IPS DF 19.7 (cell line): ENCODE measurements at regions not wholly inside any gene's neighbourhood (a gene's known extent, or its start where the extent isn't known, plus 50 kb on each side); places are given as distances from the start of the nearest gene placed in this dataset.

Source experiments
- DNase-seq: peaks from one replicate; pipeline ENCODE4 v3.0.0-alpha.2; 2013; ENCODE audit warnings: low read depth, low spot score

DNA sequence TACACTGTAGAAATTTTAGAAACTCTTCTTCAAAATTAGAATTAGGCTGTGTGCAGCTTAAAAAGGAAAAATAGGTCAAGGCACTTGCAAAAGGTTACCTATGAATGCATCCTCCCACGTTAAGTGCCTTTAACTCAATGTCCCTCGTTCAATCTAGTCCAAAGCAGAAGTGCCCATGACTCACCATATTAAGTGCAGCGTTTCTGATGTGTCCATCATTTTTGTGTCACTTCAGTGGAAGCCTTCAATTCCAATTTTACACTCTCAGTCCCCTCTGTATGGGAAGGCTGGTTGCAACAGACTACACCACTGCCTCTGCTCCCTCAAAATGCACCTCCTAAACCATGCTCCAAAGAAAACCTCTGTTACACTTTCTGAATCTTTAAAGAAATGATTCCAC lies 53.4 kb downstream of the FOXB1 start:
- no peak for DNase-seq

- no peak for DNase-seq
Observed at GRCh38 chr15:60059186-60059585, 55.1 kb downstream of the FOXB1 start.

- no peak for DNase-seq
Observed at GRCh38 chr15:60061758-60062157, 57.6 kb downstream of the FOXB1 start.

- no peak for DNase-seq
Observed at GRCh38 chr15:60062826-60063225, 58.7 kb downstream of the FOXB1 start.

GRCh38 chr15:60065951-60066350 lies 61.8 kb downstream of the FOXB1 start:
- no peak for DNase-seq

DNA sequence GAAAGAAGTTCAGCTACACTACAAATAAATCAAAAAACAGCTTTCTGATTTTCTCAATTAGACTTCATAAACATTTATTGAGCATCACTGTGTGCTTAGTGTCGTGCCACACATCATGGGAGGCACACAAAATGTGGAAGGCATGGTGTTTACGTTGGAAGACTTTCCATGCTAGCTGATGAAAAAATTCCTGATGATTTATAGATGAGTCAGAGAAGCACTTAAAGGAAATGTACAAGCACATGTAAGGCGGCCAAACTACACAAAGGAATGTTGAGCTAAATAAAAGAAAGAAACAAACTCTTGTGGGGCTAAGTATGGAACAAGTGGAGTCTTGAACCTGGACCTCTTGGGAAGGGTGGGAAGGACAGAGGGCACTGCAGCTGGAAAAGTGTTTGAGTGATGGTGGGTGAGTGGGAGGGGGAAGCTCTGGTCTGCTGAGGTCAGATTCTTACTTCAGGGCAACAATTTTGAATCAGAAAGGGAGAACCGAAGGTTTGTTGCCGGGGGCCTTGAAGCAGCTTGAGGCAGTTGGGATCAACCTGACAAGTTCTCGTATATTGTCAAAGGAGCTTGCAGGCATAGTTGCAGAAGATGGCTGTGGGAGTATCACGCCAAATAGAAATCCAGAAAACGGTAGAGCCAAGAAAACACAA lies 66.9 kb downstream of the FOXB1 start:
- DNase-seq, result no peak

- DNase-seq, result no peak
Observed at GRCh38 chr15:60072826-60073465, 68.8 kb downstream of the FOXB1 start.

- no peak for DNase-seq
Observed at GRCh38 chr15:60073466-60073840, 69.3 kb downstream of the FOXB1 start.

GRCh38 chr15:60074181-60074885 lies 70.2 kb downstream of the FOXB1 start:
- DNase-seq, result no peak

DNA sequence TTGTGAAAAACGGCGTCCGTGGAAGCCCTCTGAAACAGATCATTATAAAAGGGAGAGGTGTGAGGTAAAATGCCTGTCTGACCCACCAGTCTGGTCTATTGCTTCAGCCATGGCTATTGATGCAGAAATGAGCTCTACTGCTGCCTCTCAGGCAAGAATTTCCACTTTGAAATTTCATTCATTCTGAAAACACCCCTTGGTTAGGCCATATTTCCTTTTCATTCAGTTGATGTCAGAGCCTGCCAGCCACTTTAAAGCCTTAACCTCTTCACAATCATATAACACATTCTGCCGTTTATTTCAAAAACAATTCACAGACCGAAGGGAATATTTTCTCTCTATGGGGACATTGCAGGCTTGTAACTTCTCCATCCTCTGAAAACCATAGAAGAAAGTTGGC lies 71.9 kb downstream of the FOXB1 start:
- DNase-seq, result no peak

DNA sequence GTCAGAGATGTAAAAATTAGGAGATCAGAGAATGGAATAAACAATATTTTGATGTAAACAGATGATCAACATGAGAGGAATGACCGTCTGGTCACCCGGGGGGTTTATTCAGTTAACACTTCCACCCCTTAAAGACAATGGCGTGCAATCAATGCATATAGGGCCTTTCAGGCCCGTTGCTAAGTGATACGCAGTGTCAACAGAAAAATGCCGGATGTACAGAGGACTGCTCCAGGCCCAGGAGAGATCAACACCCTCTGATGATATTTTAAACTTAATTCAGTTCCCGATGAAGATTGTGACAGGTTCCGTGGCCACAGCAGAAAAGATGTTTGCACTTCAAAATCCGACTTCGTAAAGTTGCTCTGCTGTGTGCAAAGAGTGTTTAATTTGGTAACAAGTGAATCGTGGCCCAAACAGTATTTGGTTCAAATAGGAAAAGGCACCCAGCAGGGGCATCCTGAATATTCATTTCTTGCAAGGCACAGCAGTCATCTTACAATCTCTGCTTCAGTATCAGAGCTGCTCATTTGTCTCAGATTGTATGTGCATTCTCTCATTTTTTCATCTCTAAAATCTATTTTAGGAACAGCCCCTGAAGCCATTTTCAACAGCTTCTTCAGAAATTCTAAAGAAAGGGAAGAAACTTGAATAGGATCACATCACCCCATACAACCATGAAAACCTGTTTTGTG lies 72.6 kb downstream of the FOXB1 start:
- DNase-seq, result no peak

GRCh38 chr15:60077581-60078359 lies 73.7 kb downstream of the FOXB1 start:
- no peak for DNase-seq

DNA sequence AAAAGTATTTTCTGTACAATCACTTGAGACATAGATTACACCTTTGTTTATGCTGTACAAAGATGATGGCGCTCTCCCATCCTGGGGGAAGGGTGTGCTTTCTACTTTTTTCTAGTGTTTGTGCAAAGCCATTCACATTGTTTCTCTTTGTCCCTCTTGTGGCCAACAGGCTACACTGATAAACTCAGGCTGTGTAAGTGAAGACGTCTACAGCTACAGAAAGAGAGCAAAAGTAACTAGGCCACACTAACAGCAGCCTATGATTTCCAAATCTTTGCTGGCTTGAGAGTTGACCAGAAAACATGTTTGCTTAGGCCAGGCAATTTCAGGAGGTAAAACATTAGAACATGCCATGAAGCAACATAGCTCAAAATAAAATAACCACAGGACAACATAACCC lies 75.1 kb downstream of the FOXB1 start:
- no peak for DNase-seq

DNA sequence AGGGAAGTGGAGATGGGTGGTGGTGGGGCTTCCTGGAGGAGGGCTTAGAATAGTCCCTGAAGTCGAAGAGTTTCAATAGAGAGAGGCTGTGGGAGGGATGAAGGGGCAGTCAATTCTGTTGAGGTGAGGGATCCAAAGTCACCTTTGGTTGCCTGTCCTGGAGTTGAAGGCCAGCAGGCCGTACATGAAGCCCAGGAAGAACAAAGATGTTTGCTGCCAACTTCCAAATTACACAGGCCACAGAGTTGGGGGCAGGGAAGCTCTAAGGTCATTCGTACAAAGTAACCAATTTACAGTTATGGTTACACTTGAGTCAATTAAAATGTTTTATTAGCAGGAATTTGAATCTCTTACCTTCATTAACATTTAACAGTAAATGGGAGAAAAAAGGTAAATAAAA lies 77.9 kb downstream of the FOXB1 start:
- no peak for DNase-seq

GRCh38 chr15:60083318-60083717 lies 79.2 kb downstream of the FOXB1 start:
- no peak for DNase-seq

- DNase-seq, result no peak
Observed at GRCh38 chr15:60086681-60087429, 82.7 kb downstream of the FOXB1 start.

- no peak for DNase-seq
Observed at GRCh38 chr15:60087561-60087960, 83.5 kb downstream of the FOXB1 start.

GRCh38 chr15:60090747-60091146 lies 86.6 kb downstream of the FOXB1 start:
- no peak for DNase-seq

DNA sequence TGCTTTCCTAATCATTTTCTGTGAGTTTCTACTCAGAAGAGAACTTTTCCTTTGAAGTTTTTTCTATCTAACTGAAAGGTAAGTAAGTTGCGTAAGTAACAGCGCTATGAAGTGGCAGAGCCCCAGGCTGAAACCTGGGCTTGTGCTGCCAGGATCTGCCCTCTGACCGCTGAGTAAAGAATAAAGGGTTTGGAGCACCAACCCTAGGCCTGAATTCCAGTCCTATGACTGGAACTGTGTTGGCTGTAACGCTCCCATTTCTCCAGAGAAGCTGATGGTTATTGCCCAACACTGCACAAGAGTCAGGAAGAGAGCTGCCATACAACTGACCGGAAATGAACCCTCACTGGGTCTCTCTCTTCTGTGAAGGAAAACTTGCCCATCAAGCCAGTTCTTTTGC lies 87.0 kb downstream of the FOXB1 start:
- DNase-seq, result no peak

DNA sequence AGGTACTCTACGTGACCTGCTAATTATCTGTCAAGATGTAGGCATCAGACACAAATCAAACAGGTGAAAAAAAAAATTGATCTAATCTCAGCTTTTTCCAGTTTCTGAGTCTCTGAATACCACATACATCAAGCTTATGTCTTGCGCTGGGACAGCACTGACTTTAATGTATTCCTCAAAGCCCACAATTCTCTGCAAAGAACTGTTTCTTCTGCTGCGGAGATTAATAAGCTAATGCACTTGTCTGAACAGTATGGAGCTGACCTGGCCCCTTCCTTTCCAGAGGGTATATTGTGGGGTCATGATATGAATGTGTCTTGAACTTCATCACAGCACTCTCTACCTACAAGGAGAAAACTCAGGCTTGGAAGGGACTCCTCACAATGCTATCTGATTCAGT lies 87.8 kb downstream of the FOXB1 start:
- no peak for DNase-seq
